ENCODE measurements at regions not wholly inside any gene's neighbourhood (a gene's known extent, or its start where the extent isn't known, plus 50 kb on each side); places are given as distances from the start of the nearest gene placed in this dataset.

DNA sequence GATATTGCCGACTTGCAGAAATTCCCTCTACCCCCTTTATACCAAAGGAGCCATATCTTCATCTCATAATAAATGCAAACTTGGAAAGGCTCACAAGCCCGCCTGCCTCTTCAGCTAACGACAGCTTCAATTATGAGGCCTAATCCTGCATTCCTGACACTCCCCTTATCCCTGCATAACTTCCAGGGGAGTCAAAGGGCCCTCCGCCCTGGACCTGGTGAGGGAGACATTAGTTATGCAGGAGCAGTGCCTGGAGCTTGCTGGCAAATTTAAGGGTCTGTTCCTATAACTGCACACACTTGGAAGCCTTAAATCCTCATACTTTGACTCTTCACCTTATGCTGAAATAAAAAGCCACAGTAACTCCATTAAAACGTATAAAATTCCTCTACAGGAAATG lies 617.9 kb downstream of the BNC2 start:
- DNase-seq: no peak

DNA sequence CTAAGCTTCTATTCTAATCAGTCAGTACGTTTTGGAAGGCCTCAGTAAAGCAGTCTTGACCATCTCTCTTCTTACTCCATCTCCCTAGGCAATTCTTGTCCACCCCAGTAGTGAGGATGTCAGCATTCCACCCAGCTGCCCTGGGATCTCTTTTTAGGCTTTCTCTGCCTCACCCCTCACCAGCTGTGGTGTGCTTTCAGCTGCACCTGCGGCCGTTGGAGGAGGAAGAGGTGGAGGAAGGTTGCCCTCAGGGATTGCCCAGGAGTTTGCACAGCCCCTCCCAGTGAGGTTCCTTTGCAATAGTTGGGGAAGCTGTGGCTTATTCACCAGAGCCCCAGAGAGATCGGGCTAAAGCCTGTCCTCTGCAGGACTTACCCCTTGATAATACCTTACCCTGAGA lies 615.8 kb downstream of the BNC2 start:
- DNase-seq: no peak

DNA sequence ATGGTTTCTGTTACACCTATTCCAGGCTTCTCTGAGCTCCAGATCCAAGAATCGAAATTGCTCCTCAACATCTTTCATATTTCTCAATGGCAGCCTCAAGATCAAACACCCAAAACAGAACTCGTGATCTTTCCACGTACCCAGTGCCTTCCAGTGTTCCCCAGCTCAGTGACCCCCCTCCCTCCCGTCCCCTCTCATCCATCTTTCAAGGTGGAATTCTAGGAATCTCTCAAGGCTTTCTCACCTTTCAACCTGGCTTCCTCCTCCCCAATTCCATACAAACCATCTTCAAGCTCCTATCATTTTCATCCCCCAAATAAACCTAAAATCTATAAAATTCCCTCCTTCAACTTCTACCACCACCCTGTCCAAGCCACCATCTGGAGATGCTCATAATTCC lies 615.3 kb downstream of the BNC2 start:
- no peak for DNase-seq

DNA sequence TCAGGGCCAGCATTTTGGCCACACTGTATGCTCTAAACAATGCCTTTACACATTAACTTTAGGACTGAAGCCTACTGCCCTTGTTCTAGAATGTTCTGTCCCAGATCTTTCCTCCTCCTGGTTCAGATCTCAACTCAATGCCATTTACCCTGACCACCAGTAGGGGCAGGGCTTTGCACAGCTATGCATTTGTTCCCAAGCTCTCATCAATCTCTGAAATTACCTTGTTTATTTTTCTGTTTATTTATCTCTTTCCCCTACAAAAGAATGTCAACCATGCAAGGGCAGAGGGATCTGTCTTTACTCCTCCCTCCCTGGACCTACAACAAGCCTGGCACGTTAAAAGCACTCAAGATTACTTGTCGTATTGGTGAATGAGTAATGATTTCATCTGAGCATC lies 612.9 kb downstream of the BNC2 start:
- DNase-seq: no peak

DNA sequence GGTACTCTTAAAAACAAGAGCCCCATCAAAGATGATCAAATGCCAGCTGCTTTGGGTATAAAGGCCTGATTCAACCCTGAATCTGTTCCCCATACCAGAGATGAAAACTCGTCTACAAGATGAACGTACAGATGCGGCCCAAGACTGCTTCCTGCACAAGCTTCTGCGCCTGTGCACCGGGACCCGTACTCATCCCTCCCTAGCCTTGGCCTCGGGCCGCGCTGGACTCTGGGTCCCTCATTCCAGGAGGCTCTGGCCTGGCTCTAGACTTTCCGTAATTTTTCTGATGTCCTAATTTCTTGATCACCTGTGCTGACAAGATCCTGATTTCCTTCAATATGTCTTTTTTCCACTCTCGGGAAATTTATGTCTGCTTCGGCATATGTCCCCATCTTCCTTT lies 612.3 kb downstream of the BNC2 start:
- no peak for DNase-seq

DNA sequence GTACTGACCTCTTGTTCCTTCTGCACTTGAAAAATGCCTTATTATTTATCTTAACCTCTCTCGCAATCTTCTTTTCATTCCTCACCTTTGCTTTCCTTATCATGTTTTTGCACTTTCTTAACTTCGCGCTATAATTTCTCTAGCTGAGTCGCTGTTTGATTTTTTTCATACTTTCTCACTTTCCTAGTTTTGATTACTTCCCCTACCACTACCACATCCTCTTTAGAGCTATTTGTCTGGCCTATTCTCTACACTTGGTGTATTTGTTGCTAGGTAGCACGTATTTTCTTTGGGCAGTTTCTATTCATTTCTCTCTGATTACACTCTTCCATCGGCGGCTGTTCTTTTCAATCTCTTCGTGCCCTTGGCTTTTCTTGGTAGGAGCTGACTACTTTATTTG lies 611.8 kb downstream of the BNC2 start:
- DNase-seq: no peak

DNA sequence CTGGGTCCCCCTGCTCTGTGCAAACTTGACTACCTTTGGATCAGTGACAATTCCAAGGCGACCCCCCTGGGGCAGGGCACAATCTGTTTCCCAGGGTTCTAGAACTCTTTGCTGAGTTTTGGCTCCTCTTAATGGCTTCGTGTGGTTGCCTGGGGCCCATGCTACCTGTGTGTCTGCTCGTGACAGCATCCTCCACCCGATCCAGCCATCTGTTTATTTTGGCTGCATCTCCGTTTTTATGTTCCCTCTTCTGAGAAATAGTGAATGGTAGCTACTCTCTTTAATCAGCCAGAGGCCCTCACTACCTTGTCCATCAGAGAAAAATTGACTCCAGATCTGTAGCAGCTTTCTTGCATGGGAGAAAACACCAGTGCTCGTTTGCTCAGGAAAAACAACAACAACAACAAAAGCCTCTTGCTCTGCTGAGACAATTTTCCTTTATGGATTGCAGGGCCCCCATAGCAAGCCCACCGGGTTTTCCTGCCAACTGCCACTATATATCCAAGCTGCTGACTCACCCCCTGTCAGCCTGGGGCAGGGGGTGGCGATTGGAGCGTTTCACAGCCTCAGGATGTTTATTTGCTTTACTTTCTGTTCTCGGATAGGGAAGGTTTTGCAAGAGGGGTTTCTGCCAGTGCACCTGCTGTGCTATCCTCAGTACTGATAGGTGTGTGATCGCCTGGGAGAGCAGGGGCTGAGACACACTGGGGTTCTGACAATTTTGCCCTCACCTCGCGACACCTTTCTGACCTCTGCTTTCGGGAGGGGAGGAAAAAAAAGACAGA lies 607.8 kb downstream of the BNC2 start:
- peak; percentile 69 for DNase-seq

DNA sequence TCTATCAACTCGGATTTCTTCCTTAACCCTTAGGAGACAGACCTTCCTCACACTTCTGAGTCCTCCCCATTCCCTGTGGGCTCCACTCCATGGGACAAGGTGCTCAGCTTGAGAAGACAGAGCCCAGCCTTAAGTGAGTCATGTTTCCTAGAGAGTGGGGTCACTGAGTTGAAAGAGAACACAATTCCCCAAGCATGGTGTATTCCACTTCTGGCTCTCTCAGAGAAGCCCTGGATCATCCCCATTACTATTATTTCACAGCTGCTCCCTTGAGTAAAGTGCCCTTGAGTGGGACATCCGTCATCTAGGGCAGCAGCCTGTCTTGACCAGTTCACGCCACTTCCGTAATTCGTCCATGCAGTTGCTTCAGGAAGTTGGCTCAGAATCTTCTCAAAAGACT lies 604.8 kb downstream of the BNC2 start:
- no peak for DNase-seq

DNA sequence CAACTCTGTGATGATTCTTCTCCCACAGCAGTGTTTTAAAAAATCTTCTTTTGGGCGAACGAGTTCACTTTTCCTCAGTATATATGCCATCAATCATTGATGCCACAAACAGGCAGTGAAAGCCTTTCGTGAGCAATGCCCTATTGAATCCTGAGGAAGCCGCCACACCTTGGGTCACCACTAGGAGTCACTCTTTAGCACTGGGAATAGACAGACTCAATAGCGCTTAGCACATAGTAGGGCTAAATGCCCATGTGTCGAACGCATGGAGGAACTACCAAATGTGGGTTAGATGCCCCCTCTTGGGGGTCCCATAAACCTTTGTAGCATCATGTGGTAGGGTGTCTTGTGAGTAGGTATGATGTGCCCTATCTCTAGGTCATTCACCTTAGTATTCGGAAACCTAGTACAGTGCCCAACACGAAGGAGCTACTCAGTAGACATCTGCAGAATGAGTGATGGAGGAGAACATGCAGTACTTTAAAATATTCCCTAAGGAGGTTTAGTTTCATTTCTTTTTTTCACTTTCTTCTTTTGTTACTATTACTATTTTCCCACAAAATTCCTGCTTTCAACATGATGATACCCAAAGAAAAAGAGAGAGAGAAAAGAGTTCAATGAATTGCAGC lies 603.7 kb downstream of the BNC2 start:
- no peak for DNase-seq

DNA sequence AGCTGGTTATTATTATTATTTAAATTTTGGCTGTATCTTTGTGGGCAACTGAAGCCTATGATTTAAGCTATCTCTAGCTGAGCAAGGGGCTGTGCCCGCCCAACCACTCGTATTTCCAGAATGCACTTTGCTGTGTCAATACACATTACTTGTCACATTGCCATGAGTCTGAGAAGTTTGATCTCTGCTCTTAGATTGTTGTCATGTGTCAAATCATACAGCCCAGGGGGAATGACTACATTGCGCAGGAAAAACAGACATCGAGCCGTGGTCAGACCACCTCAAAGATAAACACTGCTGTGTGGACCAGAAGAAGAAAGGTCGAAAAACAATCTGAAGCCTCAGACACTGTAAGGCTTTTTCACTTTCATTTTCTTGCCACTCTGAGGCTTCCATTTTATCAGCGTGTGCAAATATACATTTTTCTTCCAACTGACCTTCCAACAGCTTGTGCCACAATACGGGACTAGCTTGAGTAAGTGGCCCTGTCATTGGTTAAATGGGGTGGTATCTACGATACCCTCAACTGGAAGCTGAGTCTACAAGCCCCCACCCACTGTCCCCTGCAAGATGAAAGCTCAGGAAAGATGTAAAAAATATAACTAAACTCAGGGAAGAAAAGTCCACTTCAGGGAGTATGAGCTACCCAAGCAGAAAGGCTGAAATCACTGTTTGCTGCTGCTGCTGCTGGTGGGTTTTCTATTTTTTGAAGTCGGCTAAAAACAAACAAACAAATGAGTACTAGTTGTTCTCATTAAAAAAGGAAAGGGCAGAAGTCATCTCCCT lies 603.0 kb downstream of the BNC2 start:
- no peak for DNase-seq

DNA sequence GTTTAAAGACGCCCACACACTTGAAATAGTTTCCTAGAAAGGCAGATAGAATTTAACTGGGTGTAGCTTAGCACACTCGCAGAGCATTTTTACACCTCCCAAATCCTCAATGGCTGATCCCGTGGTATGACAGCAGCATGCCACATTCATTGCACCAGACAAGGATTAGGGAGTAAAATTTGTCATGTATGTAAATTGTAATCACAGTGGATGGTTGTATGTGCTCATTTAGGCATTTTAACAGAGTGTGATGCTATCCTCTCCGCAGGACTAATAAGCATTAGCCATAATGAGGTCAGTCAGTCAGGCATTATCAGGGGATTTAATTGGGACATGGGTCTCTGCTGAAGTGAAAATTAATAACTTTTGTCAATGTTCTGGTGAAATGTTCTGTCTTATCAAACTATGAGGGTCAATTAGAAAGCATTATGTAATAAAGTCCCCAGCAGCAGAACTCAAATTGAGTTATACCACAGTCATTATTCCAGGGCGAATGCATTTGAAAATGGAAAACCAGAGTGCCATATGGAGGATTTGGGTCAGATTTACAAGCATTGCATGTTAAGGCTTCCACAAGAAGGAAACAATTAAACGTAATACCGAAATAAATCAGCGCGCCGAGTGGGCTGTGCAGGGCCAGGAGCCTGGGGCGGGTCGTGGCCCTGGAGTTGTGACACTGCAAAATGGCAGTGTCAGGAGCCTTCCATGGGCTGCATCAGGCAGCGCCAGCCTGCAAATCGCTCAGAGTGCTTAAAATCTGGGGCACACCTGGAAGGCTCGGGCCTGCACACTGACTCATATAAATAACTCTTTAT lies 602.2 kb downstream of the BNC2 start:
- DNase-seq: no peak

DNA sequence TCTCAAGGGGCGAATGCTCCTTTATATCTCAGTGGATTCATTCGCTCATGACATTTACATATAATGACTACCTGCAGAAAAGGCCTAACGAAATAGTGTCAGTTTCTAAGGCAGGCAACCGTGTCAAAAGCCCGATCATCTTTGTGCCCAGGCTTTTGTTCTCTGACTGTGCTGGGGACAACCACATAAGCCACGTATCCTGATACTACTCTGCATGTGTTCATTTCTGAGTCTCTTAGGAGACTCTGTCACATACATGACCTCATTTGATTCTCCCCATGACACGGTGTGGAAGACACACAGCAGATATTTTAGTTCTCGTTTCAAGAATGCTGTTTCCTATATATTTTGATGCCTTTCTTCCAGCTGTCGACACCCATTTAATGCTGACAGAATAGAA lies 598.5 kb downstream of the BNC2 start:
- no peak for DNase-seq

DNA sequence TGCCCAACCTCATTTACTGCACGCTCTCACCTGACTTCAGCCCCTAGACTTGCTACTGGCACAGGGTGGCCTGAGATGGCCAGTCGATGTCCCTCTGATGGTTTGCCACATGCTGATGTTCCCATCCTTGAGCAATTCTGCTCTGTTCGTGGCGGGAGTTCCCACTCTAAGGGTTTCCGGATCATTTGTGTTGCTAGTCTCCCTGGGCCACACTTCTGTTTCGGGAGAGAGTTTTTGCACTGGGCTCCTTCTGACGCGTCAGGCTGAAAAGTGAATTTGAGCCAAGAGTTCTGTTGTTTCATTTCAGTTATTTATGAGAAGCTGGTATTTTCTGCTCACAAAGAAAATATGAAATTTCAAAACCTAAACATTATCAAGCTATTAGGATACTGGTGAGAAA lies 597.7 kb downstream of the BNC2 start:
- no peak for DNase-seq

DNA sequence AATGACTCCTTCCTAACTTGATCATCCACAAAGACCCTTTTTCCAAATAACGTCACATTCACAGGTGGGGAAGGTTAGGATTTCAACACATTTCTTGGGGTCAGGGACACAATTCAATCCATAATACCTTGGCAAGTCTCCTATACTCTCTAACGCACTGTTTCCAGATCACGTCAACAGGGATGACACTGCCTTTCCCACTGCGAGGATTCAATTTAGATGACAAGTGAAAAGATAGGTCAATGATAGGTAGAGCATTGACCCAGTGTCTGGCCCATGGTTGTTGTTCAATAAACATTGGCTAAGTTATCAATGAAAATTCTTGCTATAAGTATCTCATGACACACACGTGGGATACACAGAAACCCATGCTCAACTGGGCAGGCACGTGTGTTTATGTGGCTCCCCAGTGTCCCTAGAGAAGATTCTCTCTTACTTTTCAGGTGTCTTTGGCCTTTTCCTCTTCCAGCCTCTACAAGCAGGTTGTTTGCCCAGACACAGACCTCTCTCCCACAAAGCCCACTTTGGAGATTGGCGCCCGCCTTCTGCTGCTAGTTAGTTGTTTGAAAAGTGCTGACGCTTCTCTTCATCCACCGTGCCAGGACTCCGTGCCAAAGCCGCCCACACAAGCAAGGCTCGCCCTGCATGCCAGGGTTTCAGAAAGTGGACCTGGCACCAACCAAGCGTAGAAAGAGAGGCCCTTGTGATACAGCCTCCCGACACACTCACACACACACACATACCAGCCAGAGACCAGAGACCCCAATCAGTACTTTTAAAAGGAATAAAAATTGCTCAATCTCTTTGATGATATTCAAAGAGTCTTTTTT lies 594.5 kb downstream of the BNC2 start:
- peak; percentile 50 for DNase-seq

DNA sequence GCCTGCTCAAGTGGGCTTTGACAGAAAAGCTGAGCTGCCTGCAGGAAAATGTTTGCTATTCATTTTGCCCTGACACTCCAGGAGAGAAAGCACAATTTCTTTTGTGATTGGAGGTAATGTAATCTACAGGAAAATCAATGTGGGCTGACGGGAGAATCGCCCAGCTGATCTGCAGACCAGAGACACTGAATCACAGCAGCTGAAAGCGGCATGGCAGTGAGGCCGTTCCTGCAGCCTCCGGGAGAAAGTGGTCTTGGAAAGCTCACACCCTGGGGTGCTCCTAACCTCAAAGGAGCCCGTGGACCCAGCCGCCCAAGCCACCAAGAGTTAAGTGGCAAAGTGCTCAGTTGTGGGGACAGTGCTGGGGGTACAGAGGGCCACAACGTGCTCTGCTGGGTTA lies 593.6 kb downstream of the BNC2 start:
- DNase-seq: no peak

DNA sequence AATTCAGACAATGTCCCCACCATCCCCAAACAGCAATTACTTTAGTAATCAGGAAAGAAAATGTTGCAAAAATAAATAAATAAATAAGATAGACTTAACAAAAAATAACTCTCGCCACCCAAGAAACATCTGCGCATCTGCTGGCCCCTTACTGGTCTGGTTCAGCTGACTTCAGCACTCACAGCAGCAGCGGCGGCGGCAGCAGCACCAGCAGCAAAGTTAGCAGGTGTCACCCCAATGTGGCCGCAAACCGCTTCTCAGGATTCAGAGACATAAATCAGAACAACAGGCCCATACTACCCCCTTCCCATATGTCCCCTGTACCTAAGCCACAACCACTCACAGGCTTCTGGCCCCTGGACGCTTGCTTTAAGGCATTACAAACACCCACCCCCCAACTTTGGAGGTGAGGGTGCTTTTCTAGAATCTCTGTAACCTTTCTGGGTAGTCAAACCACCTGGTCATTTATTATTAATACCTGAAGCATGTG lies 593.0 kb downstream of the BNC2 start:
- DNase-seq: no peak

DNA sequence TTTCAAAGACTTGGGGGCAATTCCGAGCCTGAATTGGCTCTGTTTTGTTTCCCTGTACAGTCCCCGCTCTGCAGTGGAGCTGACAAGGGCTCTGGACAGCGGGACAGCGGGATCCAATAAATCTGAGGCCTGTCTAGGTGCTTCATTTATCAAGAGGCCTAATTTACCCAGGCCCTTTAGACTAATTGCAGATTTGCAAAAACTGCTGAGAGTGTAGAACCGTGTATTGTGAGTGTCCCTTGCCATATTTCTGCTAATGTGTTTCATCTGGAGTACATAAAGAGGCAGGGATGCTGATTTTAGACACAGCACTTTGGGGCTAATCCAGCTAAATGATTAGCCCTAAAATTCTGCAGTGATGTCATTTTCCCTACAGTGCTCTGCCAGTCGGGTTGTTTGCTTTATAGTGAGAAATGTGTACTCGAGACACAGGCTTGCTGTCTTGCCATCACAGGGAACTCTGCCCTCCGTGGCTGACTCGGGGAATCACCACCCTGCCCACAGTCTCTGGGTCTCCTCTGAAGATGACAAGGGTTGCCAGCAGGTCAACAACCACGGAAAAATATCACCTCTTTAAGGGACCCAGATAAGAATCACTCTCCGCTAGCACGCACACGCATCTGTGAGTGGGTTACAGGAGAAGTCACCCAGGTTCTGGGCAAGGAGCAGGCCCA lies 592.0 kb downstream of the BNC2 start:
- DNase-seq: peak; percentile 34

DNA sequence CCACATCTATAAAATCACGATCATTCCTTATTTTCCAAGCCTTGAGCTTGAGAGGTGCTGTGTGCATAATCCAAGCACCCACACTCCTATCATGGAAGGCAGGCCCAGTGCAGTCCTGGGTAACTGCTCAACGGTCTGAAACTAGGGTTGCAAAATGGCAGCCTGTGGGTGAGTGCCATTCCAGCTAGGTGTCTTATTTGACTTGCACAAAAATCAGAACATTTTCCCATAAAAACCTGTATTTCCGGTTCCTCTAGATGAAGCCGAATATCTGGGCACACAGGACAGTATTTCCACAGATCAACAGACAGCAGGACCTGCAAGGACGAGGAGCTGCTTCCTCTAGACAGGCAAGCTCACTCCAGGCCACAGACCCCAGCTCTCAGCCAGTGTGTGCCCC lies 588.8 kb downstream of the BNC2 start:
- no peak for DNase-seq

DNA sequence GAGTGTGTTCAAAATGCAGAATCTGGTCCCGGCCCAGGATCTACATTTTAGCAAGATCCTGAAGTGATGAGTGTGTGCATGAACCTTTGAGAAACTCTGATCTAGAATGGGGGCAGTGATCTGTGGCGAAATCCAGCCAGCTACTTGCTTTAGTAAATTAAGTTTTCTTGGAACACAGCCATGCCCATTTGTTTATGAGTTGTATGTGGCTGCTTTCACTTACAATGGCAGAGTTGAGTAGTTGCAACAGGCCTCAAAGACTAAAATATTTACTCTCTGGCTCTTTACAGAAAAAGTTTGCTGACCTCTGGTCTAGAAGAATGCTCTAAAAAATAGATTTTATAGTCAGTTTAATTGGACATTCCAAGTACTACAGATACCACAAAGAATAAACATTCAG lies 588.3 kb downstream of the BNC2 start:
- DNase-seq: peak; percentile 67

DNA sequence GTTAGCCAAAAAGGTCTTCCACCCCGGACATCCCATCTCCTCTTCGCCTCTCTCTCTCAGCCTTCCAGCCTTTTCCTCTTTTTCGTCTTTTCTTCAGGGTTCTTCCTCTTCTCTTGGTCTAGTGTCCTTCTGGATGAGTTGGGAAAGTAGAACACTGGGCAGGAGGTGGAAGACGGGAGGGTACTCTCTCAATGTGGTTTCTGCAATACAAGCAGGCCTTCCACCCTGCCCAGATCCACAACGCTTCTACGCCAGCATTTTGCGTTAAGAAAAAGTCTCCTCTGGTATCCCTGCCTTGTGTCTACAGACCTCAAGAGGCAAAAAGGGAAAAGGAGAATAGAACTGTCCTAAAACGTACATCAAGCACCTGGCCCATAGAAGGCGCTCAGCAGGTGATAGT lies 587.8 kb downstream of the BNC2 start:
- DNase-seq: no peak

DNA sequence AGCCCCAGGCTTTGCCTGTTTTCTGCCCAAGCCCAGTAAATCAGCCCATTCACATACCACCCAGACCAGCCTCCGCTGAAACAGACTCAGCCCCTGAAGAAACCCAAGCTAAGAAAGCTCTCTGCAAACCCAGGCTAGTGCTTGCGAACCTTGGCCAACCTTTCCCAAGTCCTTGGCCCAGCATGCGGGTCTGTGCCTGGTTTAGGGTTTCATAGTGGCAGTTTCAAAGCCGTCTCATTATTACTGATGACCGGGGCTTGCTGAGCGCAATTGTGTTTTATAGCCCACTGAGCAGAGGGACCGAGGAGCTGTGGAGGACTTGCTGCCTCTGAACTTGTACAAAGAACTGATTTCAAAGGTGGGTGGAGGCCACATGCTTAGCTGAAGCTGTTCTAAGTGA lies 584.3 kb downstream of the BNC2 start:
- DNase-seq: no peak

DNA sequence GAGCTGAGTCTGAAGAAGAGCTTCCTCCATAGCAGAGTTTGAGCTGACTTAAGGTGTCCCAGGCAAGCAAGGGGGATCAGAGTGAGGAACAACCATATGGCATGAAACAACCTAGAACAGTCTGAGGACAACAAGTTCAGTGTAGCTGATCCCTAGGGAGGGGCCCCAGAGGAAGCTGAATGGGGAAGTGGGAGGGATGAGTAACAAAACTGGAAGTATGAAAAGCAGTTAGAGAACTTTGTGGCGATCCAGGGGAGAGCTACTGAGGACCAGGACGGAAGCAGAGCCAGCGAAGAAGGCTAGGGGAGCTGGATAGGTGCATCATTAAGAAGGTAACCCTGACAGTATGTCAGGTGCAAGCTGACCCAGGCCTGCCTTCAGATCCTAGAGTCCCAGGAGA lies 580.8 kb downstream of the BNC2 start:
- no peak for DNase-seq

Measured in NCI-H1105 treated with DMSO at 0.1 percent for 48 hours (cell line).